ENCODE measurements at regions not wholly inside any gene's neighbourhood (a gene's known extent, or its start where the extent isn't known, plus 50 kb on each side); places are given as distances from the start of the nearest gene placed in this dataset.

DNA sequence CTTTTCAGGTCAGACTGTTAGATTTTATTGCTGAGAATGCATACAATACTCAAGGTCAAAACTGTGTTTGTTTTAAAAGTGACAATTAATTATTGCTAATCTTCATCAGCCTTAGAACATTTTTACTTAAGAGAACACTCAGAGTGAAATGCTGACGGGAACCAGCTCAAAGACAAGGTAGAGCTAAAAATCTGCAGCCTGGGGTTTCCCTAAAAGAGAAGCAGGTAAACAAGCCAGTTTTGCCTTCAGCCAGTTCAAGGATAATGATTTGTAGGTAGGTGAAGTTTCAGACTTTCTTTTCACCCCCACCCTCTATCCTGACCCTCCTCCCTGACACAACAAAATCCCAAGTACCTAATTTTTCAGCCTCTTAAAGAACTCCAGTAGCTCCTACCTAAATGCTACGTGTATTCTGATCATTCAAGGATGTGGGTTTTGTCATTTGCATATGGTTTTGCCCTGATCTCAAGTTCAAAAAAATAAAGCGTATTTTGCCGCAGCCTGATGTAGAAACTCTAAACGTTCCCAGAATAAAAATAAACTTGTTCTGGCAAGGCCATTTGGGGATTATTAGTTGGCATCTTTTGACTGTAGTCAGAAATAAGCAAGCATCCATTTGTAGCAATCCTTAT is 407.2 kb downstream of the EFNA5 start:
- Mint-ChIP-seq H3K27ac (ENCODE audit: unreplicated experiment) (no peak overlapping the region), H3K4me3 (ENCODE audit: low read depth, unreplicated experiment) (no peak overlapping the region), H3K9me3 (ENCODE audit: low read depth, unreplicated experiment) (peaks cover 18% of the 10 kb centered on the region), H3K27me3 (ENCODE audit: unreplicated experiment) (no peaks in the 10 kb centered on the region), H3K36me3 (ENCODE audit: insufficient read depth, unreplicated experiment) (no peaks in the 10 kb centered on the region), H3K4me1 (ENCODE audit: low read depth, unreplicated experiment) (no peaks in the 10 kb centered on the region)
- intact Hi-C loops (cut with micrococcal nuclease; ENCODE audit: unreplicated experiment): no loop called here
- no TSS peak for BruUV-seq (replicated peaks)
- no peak for TF ChIP-seq CTCF (IDR thresholded peaks at IDR 0.05; ENCODE audit: unreplicated experiment)
- CTCF ChIA-PET: no interaction called here
- no peak for DNase-seq

DNA sequence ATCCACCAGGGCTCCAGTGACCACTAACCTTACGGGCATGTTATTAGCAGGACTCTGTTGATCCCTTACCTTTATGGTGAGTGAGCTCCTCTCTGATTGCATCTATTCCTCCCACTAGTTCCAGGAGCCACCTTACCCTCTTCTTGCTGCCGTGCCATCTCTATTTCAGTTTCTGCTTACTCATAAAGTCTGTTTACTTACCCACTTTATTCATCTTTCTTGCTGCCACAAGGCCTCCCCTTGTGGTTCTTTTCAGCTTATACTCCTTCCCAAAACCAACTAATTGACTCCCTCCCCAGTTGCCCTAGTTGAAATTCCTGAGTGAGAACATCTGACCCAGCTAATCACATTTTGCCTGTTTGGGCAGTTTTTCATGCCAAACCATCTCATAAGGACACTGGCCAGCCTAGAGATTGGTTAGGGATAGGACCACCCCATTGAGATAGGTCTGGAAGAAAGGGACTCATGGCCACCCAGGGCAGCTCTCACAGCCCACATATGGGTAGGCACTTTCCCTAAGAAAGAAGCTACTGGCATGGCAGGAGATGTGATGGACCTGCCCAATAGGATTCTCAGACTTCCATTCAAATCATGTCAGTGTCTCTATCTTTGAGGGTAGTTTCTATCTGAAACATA is 412.7 kb downstream of the EFNA5 start:
- no TSS peak for BruUV-seq (replicated peaks)
- Mint-ChIP-seq H3K27me3 (ENCODE audit: unreplicated experiment) (no peaks in the 10 kb centered on the region), H3K4me1 (ENCODE audit: low read depth, unreplicated experiment) (no peaks in the 10 kb centered on the region), H3K4me3 (ENCODE audit: low read depth, unreplicated experiment) (no peak overlapping the region), H3K9me3 (ENCODE audit: low read depth, unreplicated experiment) (peaks cover 18% of the 10 kb centered on the region), H3K27ac (ENCODE audit: unreplicated experiment) (no peak overlapping the region), H3K36me3 (ENCODE audit: insufficient read depth, unreplicated experiment) (no peaks in the 10 kb centered on the region)
- intact Hi-C loops (cut with micrococcal nuclease; ENCODE audit: unreplicated experiment): no loop called here
- DNase-seq: no peak
- no peak for TF ChIP-seq CTCF (IDR thresholded peaks at IDR 0.05; ENCODE audit: unreplicated experiment)
- CTCF ChIA-PET: interaction anchor here (0.5 kb wide), 1 partner anchor 834 kb away, joined by 3 read pairs; no protein-coding TSS in a partner anchor

GRCh38 chr5:107254902-107255234 is 415.9 kb downstream of the EFNA5 start:
- H3K4me1 Mint-ChIP-seq (ENCODE audit: low read depth, unreplicated experiment): no peaks in the 10 kb centered on the region
- no TSS peak for BruUV-seq (replicated peaks)
- CTCF ChIA-PET: no interaction called here
- TF ChIP-seq CTCF (IDR thresholded peaks at IDR 0.05; ENCODE audit: unreplicated experiment): no peak
- no peak overlapping the region for H3K27ac Mint-ChIP-seq (ENCODE audit: unreplicated experiment)
- no peaks in the 10 kb centered on the region for H3K36me3 Mint-ChIP-seq (ENCODE audit: insufficient read depth, unreplicated experiment)
- peaks cover 6% of the 10 kb centered on the region for H3K9me3 Mint-ChIP-seq (ENCODE audit: low read depth, unreplicated experiment)
- DNase-seq: no peak
- no peaks in the 10 kb centered on the region for H3K27me3 Mint-ChIP-seq (ENCODE audit: unreplicated experiment)
- intact Hi-C loops (cut with micrococcal nuclease; ENCODE audit: unreplicated experiment): no loop called here
- no peak overlapping the region for H3K4me3 Mint-ChIP-seq (ENCODE audit: low read depth, unreplicated experiment)

DNA sequence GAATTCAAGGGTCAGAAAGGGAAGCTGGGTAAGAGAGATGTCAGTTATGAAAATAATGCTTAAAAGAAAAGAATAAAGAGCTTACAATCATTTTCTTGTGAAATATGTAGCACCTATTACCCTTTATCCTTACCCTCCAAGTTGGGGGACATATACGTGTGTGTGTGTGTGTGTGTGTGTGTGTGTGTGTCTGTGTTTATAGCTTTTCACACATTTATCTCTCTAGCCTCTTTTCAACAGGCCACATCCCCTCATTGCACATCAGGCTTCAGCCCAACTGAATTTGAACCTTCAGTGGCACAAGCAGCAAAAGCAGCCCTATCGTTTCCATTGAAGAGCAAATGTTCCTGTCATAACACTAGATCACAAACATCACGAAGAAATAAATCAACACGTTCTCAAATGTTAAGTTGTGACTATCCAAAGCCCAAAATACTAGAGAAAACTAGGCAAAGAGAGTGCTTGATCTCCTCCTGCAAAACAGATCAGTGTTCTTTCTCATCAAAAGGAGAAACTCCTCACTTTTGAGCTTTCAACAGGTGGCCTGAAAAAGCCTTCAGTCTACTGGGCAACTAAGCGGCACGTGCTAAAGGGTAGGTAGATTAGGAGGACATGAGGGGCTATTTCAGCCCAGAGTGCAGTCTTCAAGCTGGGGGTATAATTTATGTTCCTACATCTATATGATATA is 416.4 kb downstream of the EFNA5 start:
- H3K36me3 Mint-ChIP-seq (ENCODE audit: insufficient read depth, unreplicated experiment): no peaks in the 10 kb centered on the region
- H3K9me3 Mint-ChIP-seq (ENCODE audit: low read depth, unreplicated experiment): peaks cover 5% of the 10 kb centered on the region
- CTCF ChIA-PET: interaction anchor here (0.5 to 0.6 kb wide), 2 partner anchors 56 to 181 kb away, joined by 4 to 7 read pairs; no protein-coding TSS in a partner anchor
- H3K4me1 Mint-ChIP-seq (ENCODE audit: low read depth, unreplicated experiment): no peaks in the 10 kb centered on the region
- no peak for DNase-seq
- no peaks in the 10 kb centered on the region for H3K27me3 Mint-ChIP-seq (ENCODE audit: unreplicated experiment)
- no peak overlapping the region for H3K4me3 Mint-ChIP-seq (ENCODE audit: low read depth, unreplicated experiment)
- intact Hi-C loops (cut with micrococcal nuclease; ENCODE audit: unreplicated experiment): no loop called here
- no peak overlapping the region for H3K27ac Mint-ChIP-seq (ENCODE audit: unreplicated experiment)
- no peak for TF ChIP-seq CTCF (IDR thresholded peaks at IDR 0.05; ENCODE audit: unreplicated experiment)
- no TSS peak for BruUV-seq (replicated peaks)

Data from Calu3 (cell line).